Endometrium (tissue), 2 donors: ENCODE measurements at regions not wholly inside any gene's neighbourhood (a gene's known extent, or its start where the extent isn't known, plus 50 kb on each side); places are given as distances from the start of the nearest gene placed in this dataset.
"Not testable (repeated sequence)": the region's sequence is repeated elsewhere in the genome, so short reads cannot be mapped to it uniquely, and the experiment has no call there.

Experiments used
- FAIRE-seq: peaks from 2 replicates; lab custom pipeline; 2012; peaks lifted over from hg19 to GRCh38; lab: Jason Lieb, UNC
- donor health status: control.
- donor health status: control.

DNA sequence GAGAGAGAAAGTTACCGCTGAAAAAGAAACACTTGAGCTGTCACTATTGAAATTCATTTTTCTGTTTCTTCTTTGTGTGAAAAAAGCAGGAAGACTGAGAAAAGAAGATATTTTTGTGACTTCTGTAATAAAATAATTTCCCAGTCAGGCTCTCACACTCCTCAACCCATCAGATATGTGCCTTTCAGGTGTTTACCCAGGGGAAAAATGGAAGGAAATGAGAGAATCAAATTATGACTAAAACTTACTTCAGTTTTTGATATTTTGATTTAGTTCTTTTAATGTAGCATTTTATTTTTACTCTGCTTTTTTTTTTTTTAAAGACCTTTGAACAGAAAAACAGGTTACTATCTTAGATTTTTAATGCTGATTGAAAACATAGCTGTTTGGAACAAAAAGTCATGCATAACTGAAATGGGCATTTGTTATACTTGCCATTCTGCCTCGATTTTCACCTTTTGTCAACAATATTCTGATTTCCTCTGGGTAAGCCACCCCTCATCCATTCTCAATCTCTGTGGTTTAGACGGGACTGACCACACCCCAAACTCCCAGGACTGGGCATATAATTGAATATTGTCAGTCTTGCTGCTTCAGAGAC, 133.2 kb upstream of the KRR1 start:
- FAIRE-seq: no peak

DNA sequence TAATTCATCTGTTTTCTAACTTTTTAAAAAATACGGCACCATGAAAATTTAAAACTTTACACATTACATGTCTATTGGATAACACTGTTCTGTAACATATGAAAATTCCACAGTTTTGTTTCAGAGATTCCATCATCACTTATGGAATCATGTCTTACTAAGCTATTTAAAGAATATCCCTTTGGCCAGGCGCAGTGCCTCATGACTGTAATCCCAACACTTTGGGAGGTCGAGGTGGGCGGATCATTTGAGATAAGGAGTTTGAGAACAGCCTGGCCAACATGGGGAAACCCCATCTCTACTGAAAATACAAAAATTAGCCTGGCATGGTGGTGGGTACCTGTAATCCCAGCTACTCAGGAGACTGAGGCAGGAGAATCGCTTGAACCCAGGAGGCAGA, 131.7 kb upstream of the KRR1 start:
- not testable (repeated sequence) for FAIRE-seq

DNA sequence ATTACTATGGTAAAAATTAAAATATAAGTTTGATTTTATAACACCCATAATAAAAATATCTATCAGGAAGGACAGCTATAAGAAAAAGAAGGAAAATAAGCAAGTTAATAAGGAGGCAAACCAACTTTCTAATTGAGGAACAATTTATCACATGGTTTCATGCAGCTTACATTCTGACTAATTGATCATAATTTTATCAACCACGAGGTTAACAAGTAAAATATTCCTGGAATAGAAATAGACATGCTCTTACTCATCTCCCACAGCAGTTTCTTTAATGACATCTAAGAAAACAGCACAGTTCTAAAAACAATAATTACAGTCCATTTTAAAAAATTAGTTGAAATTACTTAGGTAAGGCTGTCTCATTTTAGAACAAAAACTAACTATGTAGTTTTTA, 130.8 kb upstream of the KRR1 start:
- FAIRE-seq: no peak

DNA sequence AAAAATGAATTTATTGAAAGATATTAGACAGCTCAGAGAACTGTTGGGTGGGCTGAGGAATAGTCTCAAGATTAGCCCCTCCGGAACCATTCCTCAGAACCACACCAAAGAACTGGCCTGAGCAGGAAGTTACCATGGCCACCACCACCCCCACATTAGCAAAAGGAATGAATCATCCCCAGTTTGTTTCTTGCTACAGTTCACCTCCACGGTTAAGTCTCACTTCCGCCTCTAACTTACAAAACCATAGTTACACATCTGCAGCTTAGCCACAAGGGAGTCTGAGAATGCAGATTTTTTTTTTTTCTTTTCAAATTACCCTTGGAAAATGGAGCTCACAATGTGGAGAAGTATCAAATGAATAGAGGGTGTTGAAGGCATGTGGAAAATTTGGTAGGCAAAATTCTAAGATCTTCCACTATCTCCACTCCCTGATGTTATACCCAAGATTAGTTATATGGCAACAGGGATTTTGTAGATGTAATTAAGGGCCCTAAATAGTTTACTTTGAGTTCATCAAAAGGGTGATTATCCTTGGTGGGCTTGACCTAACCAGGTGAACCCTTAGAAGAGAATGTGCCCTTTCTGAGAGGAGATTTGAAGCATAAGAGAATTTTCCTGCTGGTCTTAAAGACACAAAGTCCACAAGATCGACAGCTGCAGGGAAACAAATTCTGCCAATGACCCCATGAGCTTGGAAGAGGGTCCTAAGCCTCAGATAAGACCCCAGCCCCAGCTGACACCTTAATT, 129.8 kb upstream of the KRR1 start:
- FAIRE-seq: no peak

DNA sequence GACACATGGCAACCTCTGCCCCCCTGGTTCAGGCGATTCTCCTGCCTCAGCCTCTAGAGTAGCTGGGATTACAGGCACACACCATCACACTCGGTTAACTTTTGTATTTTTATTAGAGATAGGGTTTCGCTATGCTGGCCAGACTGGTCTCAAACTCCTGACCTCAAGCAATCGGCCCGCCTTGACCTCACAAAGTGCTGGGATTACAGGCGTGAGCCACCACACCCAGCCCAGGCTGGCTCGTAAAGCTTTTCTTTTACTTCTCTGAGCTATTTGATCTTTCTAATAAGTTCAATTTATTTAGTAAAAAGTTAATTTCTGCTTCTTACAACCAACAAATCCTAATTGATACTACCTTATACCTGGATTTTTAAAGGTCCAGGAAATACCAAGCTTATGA, 127.4 kb upstream of the KRR1 start:
- FAIRE-seq: no peak

DNA sequence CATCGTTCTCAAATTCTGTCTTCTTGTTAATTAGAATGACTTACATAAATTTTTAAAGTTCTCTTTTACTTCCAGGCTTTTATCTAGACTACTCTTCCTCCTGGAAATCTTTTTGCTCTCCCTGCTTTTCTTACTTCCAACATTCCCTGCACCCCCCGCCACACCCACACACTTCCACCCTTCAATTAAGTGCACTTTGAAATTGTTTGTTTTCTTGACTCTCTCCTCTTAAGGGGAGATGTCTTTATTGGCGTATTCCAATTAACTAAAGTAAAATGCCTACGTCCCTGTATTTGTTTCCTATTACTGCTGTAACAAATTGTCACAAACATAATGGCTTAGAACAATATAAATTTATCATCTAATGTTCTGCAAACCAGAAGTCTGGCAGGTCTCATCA, 125.2 kb upstream of the KRR1 start:
- no peak for FAIRE-seq

DNA sequence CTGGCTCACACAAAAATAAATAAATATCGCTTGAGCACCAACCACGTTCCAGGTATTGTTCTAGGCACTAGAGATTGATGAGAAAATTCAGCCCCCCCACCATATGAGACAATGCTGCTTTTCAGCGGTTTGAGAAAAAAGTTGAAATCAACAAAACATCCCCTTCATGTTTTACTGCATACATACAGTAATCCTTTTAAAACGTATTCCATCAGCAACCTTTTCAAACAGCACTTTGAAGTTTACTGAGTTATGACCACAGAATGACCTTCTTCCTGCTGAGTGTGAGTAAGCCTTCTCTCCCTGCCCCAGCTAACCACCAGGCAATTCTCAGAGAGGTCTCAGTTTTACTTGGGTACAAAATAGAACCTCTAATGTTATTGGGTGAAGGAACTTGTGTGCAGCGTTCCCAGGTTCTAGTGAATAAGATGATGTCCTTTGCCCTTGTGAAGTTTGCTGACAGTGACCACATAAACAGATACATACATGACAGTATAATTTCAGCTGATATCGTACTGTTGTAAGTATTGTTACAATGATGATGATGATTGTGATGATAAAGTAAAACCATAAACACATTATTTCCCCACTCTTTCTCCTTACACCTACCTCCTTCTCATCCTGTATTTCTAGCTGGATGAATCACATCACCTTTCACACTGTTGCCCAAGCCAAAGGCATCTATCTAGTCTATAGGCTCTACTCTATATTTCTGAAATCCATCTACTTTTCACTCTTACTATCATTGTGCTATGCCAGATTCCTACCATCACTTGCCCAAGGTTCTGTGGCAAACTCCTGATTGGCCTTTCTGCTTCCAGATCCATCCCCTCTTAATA, 124.4 kb upstream of the KRR1 start:
- FAIRE-seq: no peak

DNA sequence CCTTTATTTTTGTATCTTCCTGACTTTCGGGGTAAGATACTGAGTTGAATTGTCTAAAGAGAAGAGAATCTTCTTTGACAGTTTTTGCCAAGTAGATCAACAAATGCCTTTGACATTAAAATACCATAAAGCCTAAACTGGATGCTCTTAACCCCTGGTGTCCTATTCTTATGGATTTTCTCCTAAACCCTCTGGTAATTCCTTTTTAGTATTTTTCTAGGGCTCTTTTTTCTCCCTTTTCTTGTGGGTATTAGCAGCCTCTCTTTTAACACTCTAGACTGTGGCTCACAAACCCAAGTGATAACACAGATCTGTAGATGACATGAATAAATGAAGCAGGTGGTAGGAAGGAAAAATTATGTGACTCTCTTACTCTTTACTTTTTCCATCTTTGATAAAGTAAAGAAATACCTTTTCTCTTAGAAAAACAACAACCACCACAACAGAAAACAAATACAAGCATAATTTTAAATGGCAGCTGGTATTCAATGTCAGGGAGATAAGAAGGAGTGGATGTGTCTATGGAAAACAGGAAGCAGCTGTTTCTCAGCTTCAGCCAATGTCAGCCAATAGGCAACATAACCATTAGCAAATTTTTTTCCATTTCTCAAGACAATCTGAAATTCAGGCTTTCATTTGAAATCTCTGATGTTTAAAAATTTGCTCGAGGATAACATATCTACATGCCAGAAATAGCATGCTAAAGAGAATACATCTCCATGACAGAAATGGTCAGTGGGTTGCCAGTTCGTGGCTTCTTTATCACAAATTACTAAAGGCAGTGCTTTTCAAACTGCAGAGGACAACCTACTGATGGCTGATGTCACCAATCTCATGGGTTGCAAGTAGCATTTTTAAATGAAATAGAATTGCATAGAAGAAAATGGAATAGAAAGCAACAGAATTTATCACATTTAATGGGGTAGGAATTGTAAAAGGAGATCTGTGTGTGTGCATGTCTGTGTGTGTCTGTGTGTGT, 123.1 kb upstream of the KRR1 start:
- no peak for FAIRE-seq

DNA sequence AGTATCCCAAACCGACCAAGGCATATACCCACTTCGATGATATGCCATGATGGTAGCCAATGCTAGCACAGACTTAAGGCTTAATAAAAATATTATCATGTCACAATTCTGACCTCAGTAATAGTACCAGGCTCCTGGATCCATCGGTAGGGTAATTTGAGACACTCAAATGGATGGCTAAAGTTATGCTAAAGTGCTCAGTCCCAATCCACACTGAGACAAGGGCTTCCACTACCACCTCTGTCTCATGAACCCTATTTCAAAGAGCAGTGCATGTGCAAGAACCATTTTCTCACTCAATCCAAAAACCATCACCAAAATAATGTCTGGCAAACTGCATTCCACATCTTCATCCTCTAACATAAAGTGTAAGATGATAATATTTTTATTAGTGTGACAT, 122.4 kb upstream of the KRR1 start:
- FAIRE-seq: no peak

DNA sequence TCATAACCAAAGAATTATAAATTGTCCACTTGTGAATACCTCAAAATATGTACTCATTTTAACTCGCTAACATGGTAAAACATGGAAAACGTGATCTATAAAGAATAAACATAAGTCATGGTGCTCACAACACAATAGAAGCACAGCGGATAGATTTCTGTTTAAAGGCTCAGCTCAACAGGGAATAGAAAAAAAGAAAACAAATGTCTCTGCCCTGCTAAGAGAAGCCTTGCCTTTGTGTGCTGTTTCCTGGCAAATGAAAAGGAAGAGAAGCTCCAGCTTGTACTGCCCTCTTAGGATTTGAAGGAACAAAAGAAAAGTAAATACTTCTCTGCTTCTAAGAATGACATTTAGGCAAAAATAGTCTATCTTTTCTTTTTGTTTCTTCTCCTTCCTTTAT, 121.0 kb upstream of the KRR1 start:
- no peak for FAIRE-seq

DNA sequence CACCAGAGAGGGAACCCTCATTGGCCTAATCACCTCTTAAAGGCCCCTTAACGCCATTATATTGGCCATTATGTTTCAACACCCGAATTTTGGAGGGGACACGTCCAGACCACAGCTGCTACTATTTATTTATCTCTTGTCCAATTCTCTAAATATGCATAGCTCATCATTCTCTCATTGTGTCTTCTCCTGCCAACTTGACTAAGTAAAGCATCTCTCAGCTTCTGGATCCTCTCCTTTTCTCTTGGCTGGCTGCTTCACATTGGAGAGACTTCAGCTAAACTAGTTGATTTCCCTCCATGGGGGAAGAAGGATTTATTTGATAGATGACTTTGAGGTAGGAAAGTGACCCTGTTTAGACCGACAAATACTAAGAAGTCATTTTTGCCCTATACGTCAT, 120.4 kb upstream of the KRR1 start:
- FAIRE-seq: no peak

DNA sequence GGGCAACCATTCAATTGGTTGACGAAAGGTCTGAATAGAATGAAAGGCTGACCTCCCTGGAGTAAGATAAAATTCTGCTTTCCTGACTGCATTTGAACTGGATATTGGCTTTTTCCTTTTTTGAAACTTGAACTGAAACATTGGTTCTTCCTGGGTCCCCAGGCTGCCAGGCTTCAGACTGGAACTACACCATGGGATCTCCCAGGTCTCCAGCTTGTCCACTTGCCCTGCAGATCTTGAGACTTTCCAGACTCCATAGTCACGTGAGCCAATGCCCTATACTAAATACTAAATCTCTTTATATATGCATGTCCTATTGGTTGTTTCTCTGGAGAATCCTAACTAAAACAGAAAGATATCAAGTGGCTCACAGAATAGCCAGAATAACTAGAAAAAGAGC, 118.7 kb upstream of the KRR1 start:
- FAIRE-seq: no peak

DNA sequence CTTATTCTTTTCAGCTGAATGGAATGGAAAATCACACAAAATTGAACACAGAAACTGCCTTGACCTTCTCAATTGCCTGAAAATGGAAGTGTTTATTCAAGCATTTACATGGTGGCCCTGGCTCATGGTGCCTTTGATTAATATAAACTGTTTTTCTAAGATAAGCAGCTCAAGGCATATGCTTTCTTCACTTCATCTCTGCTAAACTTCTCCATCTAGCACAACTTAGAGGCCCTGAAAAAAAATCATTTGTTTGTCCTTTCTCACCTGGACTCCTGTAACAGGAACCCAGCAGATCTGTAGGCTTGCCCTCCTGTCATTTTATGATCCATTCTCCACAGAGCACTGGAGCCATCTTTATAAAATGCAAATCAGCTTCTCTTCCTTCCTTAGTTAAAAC, 117.5 kb upstream of the KRR1 start:
- no peak for FAIRE-seq

DNA sequence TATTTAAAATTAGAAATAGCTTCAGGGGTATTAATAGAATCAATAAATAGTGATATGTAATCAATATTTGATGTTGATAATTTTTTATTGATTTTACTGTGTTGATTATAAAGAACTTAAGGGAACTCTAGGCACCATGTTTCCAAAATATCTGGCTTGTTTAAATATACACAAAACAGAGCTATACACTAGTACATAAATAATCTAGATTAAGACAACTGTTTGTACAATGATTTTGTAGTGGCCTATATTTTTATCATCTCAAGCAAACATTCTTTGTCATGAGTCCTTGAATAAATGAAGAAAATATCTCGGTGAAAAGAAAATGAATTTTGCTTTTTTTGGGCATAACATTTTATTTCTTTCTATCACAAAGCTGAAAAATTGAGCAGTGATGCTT, 117.1 kb upstream of the KRR1 start:
- no peak for FAIRE-seq

DNA sequence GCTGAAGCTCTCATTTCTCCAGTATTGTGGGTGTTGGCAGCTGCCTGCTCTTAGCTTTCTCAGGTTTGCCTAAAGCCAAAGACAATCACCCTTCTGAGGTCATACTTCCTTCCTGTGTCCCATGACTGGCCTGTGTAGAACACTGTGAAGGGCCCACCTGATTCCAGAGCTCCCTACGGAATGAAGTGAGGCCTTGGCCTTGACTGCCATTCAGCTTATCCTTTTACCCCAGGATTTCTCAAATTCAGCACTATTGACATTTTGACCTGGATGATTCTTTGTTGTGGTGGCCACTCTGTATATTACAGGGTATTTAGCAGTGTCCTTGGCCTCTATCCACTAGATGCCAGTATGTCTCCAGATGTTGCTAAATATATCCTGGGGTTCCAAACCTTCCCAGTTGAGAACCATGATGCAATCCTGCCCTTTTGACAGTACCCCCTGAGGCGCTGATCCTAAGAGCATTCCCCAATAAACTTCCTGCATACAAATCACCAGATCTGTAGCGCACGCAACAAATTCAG, 112.3 kb upstream of the KRR1 start:
- FAIRE-seq: no peak

DNA sequence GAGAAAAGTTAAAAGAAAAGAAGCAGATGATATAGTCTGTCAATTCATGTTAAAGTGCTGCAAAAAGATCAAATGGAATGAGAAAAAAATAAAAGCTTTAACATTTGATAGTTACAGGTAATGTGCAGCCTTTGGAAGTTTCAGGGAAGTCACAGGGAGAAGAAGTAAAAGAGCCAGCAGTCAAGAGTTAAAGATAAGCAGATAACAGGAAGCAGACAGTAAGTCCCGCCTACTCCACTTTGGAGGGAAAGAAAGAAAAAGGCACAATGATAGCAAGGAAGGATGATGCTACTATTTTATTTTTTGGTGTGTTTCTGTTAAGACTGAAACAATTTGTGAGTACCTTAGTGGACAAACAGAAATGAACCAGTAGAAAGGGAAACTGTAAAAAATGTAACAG, 111.1 kb upstream of the KRR1 start:
- FAIRE-seq: no peak

DNA sequence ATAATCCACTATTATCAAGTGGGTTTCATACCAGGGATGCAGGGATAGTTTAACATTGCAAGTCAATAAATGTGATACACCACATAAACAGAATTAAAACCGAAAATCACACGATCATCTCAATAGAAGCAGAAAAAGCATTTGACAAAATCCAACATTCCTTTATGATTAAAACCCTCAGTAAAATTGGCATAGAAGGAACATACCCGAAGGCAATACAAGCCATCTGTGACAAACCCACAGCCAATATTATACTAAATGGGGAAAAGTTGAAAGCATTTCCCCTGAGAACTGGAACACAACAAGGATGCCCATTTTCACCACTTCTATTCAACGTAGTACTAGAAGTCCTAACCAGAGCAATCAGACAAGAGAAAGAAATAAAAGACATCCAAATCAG, 103.0 kb upstream of the KRR1 start:
- FAIRE-seq: not testable (repeated sequence)

DNA sequence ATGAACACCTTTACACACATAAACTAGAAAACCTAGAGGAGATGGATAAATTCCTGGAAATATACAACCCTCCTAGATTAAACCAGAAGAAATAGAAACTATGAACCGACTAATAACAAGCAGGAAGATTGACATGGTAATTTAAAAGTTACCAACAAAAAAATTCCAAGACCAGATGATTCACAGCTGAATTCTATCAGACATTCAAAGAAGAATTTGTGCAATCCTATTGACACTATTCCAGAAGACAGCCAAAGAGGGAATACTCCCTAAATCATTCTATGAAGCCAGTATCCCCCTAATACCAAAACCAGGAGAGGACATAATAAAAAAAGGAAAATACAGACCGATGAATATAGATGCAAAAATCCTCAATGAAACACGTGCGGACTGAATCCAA, 102.6 kb upstream of the KRR1 start:
- FAIRE-seq: no peak

DNA sequence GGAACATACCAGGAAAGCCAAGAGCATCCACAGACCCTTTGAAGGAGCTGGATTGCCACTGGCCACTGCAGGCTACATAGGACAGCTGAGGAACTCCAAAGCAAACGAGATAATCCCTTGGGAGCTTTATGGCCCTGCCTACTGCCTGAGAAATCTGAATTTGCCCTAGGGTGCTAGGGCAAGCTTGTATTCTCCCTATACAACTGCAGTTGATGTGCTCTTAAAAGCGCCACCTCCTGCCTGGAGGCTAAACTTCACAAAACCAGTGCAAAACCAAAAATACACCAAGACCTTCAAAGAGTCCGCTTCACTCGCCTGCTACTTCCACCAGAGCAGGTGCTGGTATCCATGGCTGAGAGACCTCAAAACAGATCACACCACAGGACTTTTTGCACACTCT, 99.6 kb upstream of the KRR1 start:
- no peak for FAIRE-seq

DNA sequence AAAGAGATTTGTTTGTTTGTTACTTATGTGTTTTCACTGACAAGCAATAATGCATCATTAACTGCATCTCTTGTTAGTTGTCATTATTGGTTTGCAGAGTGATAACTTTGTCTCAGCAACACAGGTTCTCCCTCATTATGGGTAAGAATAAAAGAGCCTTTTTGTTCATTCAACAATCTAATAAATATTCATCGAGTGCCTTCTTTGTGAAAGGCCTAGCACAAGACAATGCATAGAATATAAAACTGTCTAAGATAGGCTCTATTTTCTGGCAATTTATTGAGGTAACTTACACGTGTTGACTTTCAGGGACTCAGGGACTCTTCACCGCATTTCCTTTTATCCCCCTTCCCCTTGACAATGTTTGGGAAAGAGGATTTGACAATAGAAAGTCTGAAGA, 95.5 kb upstream of the KRR1 start:
- no peak for FAIRE-seq

DNA sequence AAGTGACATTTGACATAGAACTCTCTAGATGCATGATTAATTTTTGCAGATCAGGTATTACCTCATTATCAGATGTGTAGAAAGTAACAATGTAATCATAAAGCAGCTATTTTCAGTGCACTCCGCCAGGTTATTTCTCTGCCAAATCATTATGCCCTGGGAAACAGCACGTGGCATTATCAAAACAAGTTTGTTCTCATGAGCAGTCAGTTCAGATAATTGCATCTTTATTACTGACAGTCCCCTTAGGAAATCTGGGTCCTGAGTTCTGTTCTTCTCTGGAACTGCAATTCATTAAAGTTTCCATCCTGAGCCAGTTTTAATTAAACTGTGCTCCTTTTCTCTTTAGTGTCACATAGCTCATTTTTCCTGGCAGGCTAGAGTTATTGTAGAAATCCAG, 94.7 kb upstream of the KRR1 start:
- FAIRE-seq: no peak

DNA sequence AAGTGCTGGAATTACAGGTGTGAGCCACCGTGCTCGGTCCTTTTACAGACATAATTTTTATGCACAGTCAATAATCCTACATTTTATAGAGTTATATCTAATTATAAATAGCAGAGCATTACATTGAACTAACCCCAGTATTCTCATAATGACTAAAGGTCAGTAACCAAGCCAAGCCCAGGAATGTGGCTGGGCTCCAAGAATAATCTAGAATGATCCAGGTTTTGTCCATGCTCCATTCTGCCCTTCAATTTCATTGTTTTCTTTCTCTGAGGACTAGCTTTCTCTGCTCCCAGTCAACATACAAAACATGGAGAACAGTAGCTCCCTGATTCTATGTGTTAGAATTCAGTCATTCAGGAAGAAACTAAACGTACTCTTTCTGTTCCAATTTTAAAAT, 92.1 kb upstream of the KRR1 start:
- no peak for FAIRE-seq
